HAP-1 (cell line): ENCODE measurements at regions not wholly inside any gene's neighbourhood (a gene's known extent, or its start where the extent isn't known, plus 50 kb on each side); places are given as distances from the start of the nearest gene placed in this dataset.

Experiments used
- DNase-seq, 2 experiments: peaks; one replicate each; pipeline ENCODE4 v3.0.0-alpha.2; 2016 to 2020; ENCODE audit warnings: low spot score in 2 of 2
- H3K27me3 ChIP-seq: fragments of 250-450 bp; sonication (Bioruptor Pico); 2 replicates; pipeline ENCODE4 v1.5.1; 2020; ENCODE audit warnings: low read depth, mild to moderate bottlenecking, moderate library complexity
- H3K36me3 ChIP-seq: fragments of 250-450 bp; sonication (Bioruptor Pico); replicated peaks from 2 replicates; pipeline ENCODE4 v1.5.1; 2020; ENCODE audit warnings: mild to moderate bottlenecking
- H3K4me1 ChIP-seq: fragments of 250-450 bp; sonication (Bioruptor Pico); 2 replicates; pipeline ENCODE4 v1.5.1; 2020; ENCODE audit warnings: mild to moderate bottlenecking
- H3K4me3 ChIP-seq: fragments of 250-450 bp; sonication (Bioruptor Pico); 2 replicates; pipeline ENCODE4 v1.5.1; 2020; ENCODE audit warnings: mild to moderate bottlenecking, moderate library complexity
- H3K9me3 ChIP-seq: fragments of 250-450 bp; sonication (Bioruptor Pico); 2 replicates; pipeline ENCODE4 v1.5.1; 2020; ENCODE audit warnings: mild to moderate bottlenecking, moderate library complexity
- in situ Hi-C: fragments of 300-500 bp; cut with MboI; formaldehyde crosslinking; loops from 3 replicates; pipeline ENCODE4 v1.14.3; 2020; ENCODE audit warnings: low sequenced_read_pairs, inconsistent platforms, mixed read lengths

GRCh38 chr3:6516694-6517093 is 344.2 kb upstream of the GRM7 start:
- Histone ChIP-seq H3K4me3 (no peak overlapping the region), H3K9me3 (no peaks in the 10 kb centered on the region), H3K27me3 (no peaks in the 10 kb centered on the region), H3K4me1 (no peaks in the 10 kb centered on the region), H3K36me3 (no peaks in the 10 kb centered on the region)
- in situ Hi-C loops, result no loop called here
- DNase-seq, result no peak

- DNase-seq, result no peak
- H3K4me3 ChIP-seq, result no peak overlapping the region
- in situ Hi-C loops, result no loop called here
- no peaks in the 10 kb centered on the region for H3K36me3 ChIP-seq
- no peaks in the 10 kb centered on the region for H3K27me3 ChIP-seq
- no peaks in the 10 kb centered on the region for H3K9me3 ChIP-seq
- H3K4me1 ChIP-seq, result no peaks in the 10 kb centered on the region
Measured at GRCh38 chr3:6518709-6519345, 342.1 kb upstream of the GRM7 start.

GRCh38 chr3:6521369-6522113 is 339.4 kb upstream of the GRM7 start:
- Histone ChIP-seq H3K9me3 (no peaks in the 10 kb centered on the region), H3K27me3 (no peaks in the 10 kb centered on the region), H3K4me1 (no peaks in the 10 kb centered on the region), H3K36me3 (no peaks in the 10 kb centered on the region), H3K4me3 (no peak overlapping the region)
- in situ Hi-C loops, result no loop called here
- no peak for DNase-seq

GRCh38 chr3:6522191-6522590 is 338.7 kb upstream of the GRM7 start:
- DNase-seq, result no peak
- no peaks in the 10 kb centered on the region for H3K27me3 ChIP-seq
- no peak overlapping the region for H3K4me3 ChIP-seq
- in situ Hi-C loops, result no loop called here
- H3K36me3 ChIP-seq, result no peaks in the 10 kb centered on the region
- H3K9me3 ChIP-seq, result no peaks in the 10 kb centered on the region
- H3K4me1 ChIP-seq, result no peaks in the 10 kb centered on the region

DNA sequence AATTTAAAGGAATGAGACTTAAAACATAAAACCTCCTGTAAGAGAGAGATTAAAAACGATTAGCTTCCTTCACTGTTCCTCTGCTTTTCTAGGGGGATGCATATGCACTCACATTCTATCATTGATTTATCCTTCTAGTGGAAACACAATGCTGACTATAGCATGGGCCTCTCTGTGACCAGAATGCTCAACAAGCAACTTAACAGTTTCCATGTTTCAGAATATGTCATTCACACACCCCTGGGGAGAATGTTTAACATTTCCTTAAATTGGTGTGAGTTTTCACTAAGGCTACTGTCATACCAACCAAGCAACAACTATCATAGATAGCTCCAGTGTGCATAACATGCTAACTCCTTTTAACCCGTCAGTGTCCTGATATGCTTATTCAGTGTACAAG is 337.9 kb upstream of the GRM7 start:
- Histone ChIP-seq H3K4me3 (no peak overlapping the region), H3K36me3 (no peaks in the 10 kb centered on the region), H3K27me3 (no peaks in the 10 kb centered on the region), H3K9me3 (no peaks in the 10 kb centered on the region), H3K4me1 (no peaks in the 10 kb centered on the region)
- in situ Hi-C loops, result no loop called here
- no peak for DNase-seq

GRCh38 chr3:6524479-6524878 is 336.4 kb upstream of the GRM7 start:
- in situ Hi-C loops, result no loop called here
- no peaks in the 10 kb centered on the region for H3K4me1 ChIP-seq
- DNase-seq, result no peak

DNA sequence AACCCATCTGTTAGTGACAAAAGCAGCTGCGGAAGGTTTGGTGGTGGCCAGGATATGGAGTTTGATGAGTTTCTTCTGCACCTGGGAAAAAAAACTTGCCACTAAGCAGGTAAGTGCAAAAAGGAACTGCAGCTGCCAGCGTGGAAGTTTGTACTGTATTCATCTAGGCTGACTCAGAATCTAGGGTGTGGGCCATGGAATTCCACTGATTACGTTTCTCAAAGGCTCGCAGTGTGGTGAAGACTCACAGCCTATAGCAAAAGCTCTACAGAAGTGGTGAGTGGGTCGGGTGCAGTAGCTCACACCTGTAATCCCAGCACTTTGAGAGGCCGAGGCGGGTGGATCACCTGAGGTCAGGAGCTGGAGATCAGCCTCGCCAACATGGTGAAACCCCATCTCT is 334.6 kb upstream of the GRM7 start:
- H3K4me1 ChIP-seq, result no peaks in the 10 kb centered on the region
- H3K9me3 ChIP-seq, result no peaks in the 10 kb centered on the region
- in situ Hi-C loops, result no loop called here
- H3K4me3 ChIP-seq, result no peak overlapping the region
- no peaks in the 10 kb centered on the region for H3K27me3 ChIP-seq
- no peaks in the 10 kb centered on the region for H3K36me3 ChIP-seq
- no peak for DNase-seq

More at GRCh38 chr3:6524479-6524878, 336.4 kb upstream of the GRM7 start:
- H3K36me3 ChIP-seq, result no peaks in the 10 kb centered on the region
- no peak overlapping the region for H3K4me3 ChIP-seq
- H3K9me3 ChIP-seq, result no peaks in the 10 kb centered on the region
- H3K27me3 ChIP-seq, result no peaks in the 10 kb centered on the region

DNA sequence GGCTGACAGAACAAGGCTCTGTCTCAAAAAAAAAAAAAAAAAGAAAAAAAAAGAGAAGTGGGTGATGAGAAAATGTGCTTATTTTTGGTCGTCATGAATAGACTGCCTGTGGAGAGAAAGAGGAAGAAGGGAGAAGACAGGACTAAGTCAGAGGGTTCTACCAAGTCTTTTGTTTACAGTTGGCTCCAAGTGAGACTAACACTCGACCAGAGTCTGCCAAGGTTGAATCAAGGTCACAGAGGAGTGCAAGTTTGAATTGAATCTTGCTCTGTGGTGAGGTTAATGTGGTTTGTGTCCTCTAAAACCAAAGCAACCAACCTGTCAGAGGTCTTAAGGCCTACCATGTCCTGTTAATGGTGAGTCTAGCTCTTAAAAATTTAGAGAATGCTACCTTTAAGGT is 334.1 kb upstream of the GRM7 start:
- no peaks in the 10 kb centered on the region for H3K27me3 ChIP-seq
- DNase-seq, result no peak
- H3K36me3 ChIP-seq, result no peaks in the 10 kb centered on the region
- no peak overlapping the region for H3K4me3 ChIP-seq
- no peaks in the 10 kb centered on the region for H3K9me3 ChIP-seq
- H3K4me1 ChIP-seq, result no peaks in the 10 kb centered on the region
- in situ Hi-C loops, result no loop called here

DNA sequence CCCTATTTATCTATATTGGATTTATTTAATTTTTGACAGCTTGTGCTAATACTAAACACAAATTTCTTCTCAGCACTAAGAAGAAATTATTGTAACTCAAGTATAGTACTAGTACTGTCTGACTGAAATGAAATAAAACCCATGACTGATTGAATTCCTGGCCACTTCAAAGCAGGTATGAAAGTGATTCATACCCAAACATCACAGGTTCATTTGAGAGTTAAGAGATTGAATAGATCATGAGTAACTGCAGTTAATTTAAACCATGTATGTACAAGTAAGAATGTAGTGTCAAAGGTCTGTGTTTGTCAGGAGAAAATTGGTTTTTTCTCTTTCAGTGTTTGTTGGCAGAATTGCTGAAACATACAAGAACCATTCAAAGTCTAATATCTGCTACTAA is 332.0 kb upstream of the GRM7 start:
- H3K4me3 ChIP-seq, result no peak overlapping the region
- no peaks in the 10 kb centered on the region for H3K4me1 ChIP-seq
- no peaks in the 10 kb centered on the region for H3K36me3 ChIP-seq
- in situ Hi-C loops, result no loop called here
- H3K27me3 ChIP-seq, result no peaks in the 10 kb centered on the region
- no peaks in the 10 kb centered on the region for H3K9me3 ChIP-seq
- DNase-seq, result no peak

GRCh38 chr3:6531153-6531552 is 329.8 kb upstream of the GRM7 start:
- Histone ChIP-seq H3K36me3 (no peaks in the 10 kb centered on the region), H3K4me3 (no peak overlapping the region), H3K27me3 (no peaks in the 10 kb centered on the region), H3K4me1 (no peaks in the 10 kb centered on the region), H3K9me3 (no peaks in the 10 kb centered on the region)
- in situ Hi-C loops, result no loop called here
- no peak for DNase-seq

GRCh38 chr3:6532101-6532500 is 328.8 kb upstream of the GRM7 start:
- Histone ChIP-seq H3K4me3 (no peak overlapping the region), H3K9me3 (no peaks in the 10 kb centered on the region), H3K27me3 (no peaks in the 10 kb centered on the region), H3K4me1 (no peaks in the 10 kb centered on the region), H3K36me3 (no peaks in the 10 kb centered on the region)
- in situ Hi-C loops, result no loop called here
- DNase-seq, result no peak

DNA sequence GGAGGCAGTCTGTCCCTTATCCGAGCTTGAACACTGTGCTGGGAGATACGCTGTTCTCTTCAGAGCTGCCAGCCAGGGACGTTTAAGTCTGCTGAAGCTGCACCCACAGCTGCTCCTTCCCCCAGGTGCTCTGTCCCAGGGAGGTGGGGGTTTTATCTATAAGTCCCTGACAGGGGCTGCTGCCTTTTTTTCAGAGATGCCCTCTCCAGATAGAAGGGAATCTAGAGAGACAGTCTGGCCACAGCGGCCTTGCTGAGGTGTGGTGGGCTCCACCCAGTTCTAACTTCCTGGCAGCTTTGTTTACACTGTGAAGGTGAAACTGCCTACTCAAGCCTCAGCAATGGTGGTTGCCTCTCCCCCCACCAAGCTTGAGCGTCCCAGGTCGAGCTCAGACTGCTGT is 319.9 kb upstream of the GRM7 start:
- H3K4me1 ChIP-seq, result no peaks in the 10 kb centered on the region
- no peaks in the 10 kb centered on the region for H3K36me3 ChIP-seq
- no peak overlapping the region for H3K4me3 ChIP-seq
- H3K27me3 ChIP-seq, result no peaks in the 10 kb centered on the region
- in situ Hi-C loops, result no loop called here
- no peak for DNase-seq
- no peaks in the 10 kb centered on the region for H3K9me3 ChIP-seq

GRCh38 chr3:6542795-6543194 is 318.1 kb upstream of the GRM7 start:
- no peak for DNase-seq
- in situ Hi-C loops, result no loop called here

DNA sequence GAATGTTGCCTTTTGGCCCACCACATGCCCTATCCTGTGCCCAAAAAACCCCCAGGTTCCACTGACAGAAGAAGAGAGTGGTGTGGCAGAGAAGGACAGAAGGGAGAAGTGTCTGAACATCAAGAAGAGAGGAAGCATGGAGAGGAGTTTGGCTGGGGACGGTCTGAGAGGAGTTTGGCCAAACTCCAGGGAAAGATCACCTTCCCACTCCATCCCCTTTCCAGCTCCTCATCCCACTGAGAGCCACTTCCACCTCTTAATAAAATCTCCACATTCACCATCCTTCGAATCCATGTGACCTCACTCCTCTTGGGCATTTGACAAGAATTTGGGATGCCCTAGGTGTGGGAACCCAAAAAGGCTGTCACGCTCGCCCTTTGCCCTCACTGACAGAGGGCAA is 311.6 kb upstream of the GRM7 start:
- in situ Hi-C loops, result no loop called here
- H3K4me3 ChIP-seq, result no peak overlapping the region

More at GRCh38 chr3:6542795-6543194, 318.1 kb upstream of the GRM7 start:
- Histone ChIP-seq H3K4me1 (no peaks in the 10 kb centered on the region), H3K4me3 (no peak overlapping the region), H3K36me3 (no peaks in the 10 kb centered on the region), H3K9me3 (no peaks in the 10 kb centered on the region), H3K27me3 (no peaks in the 10 kb centered on the region)

DNA sequence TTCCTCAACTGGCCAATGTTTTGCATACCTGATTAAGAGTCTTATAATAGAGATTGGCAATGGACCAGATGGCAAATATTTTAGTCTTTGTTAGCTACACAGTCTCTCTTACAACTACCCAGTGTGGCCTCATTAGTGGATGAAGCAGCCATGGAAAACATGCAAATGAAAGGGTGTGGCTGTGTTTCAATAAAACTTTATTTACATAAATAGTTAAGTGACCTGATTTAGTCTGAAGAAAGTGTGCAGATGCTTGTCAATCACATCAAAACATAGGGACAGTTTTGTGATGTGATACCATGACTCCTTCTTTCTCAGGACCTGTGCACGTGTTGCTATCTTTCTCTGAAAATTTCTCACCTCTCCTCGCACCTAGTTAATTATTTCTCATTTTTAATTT is 309.8 kb upstream of the GRM7 start:
- no peaks in the 10 kb centered on the region for H3K4me1 ChIP-seq
- no peaks in the 10 kb centered on the region for H3K36me3 ChIP-seq
- in situ Hi-C loops, result no loop called here
- no peaks in the 10 kb centered on the region for H3K27me3 ChIP-seq
- no peak overlapping the region for H3K4me3 ChIP-seq
- DNase-seq, result no peak
- H3K9me3 ChIP-seq, result no peaks in the 10 kb centered on the region

More for the DNA sequence above, 311.6 kb upstream of the GRM7 start:
- DNase-seq, result no peak
- Histone ChIP-seq H3K9me3 (no peaks in the 10 kb centered on the region), H3K27me3 (no peaks in the 10 kb centered on the region), H3K36me3 (no peaks in the 10 kb centered on the region), H3K4me1 (no peaks in the 10 kb centered on the region)
